GM21825 (cell line): ENCODE measurements at regions not wholly inside any gene's neighbourhood (a gene's known extent, or its start where the extent isn't known, plus 50 kb on each side); places are given as distances from the start of the nearest gene placed in this dataset.

ENCODE experiments used
- ATAC-seq: cut with Tn5 transposase; IDR thresholded peaks from one replicate; pipeline ENCODE4 v1.9.1; 2021; ENCODE audit warnings: mild to moderate bottlenecking, moderate library complexity; ENCODE audit not compliant: unreplicated experiment

- ATAC-seq: no peak
Measured at GRCh38 chr10:30793093-30793492, 163.5 kb upstream of the LYZL2 start.

GRCh38 chr10:30792025-30792424 is 162.5 kb upstream of the LYZL2 start:
- no peak for ATAC-seq

GRCh38 chr10:30791197-30791611 is 161.7 kb upstream of the LYZL2 start:
- ATAC-seq: no peak

GRCh38 chr10:30789806-30790205 is 160.3 kb upstream of the LYZL2 start:
- no peak for ATAC-seq

GRCh38 chr10:30788307-30788706 is 158.8 kb upstream of the LYZL2 start:
- no peak for ATAC-seq

GRCh38 chr10:30786906-30787305 is 157.4 kb upstream of the LYZL2 start:
- no peak for ATAC-seq

- ATAC-seq: no peak
Measured at GRCh38 chr10:30786131-30786530, 156.6 kb upstream of the LYZL2 start.

- ATAC-seq: no peak
Measured at GRCh38 chr10:30784897-30785605, 155.5 kb upstream of the LYZL2 start.

- ATAC-seq: no peak
Measured at GRCh38 chr10:30784524-30784896, 155.0 kb upstream of the LYZL2 start.

- peak; percentile 50 for ATAC-seq
Measured at GRCh38 chr10:30783939-30784501, 154.5 kb upstream of the LYZL2 start.

GRCh38 chr10:30782537-30783461 is 153.2 kb upstream of the LYZL2 start:
- ATAC-seq: peak; percentile 53

GRCh38 chr10:30782157-30782536 is 152.6 kb upstream of the LYZL2 start:
- no peak for ATAC-seq

GRCh38 chr10:30781670-30782121 is 152.1 kb upstream of the LYZL2 start:
- no peak for ATAC-seq

GRCh38 chr10:30778769-30779168 is 149.2 kb upstream of the LYZL2 start:
- no peak for ATAC-seq

GRCh38 chr10:30775779-30776591 is 146.4 kb upstream of the LYZL2 start:
- ATAC-seq: no peak

GRCh38 chr10:30774261-30774660 is 144.7 kb upstream of the LYZL2 start:
- no peak for ATAC-seq

- no peak for ATAC-seq
Measured at GRCh38 chr10:30773501-30773900, 143.9 kb upstream of the LYZL2 start.

GRCh38 chr10:30770816-30771215 is 141.3 kb upstream of the LYZL2 start:
- ATAC-seq: no peak

GRCh38 chr10:30770229-30770628 is 140.7 kb upstream of the LYZL2 start:
- ATAC-seq: no peak

- no peak for ATAC-seq
Measured at GRCh38 chr10:30769361-30769760, 139.8 kb upstream of the LYZL2 start.

- ATAC-seq: no peak
Measured at GRCh38 chr10:30765616-30766015, 136.1 kb upstream of the LYZL2 start.
